HepG2 (cell line): ENCODE measurements at regions not wholly inside any gene's neighbourhood (a gene's known extent, or its start where the extent isn't known, plus 50 kb on each side); places are given as distances from the start of the nearest gene placed in this dataset.

ENCODE experiments used
- EZH2 ChIP-seq: conservative IDR thresholded peaks from 2 replicates; pipeline ENCODE4 v1.6.1; 2012; ENCODE audit warnings: mild to moderate bottlenecking, low read depth, low read length, moderate library complexity
- FOXA1 ChIP-seq, 2 experiments: fragments of 450-650 bp in 1 of 2; sonication (generic) in 1 of 2; formaldehyde crosslinking in 1 of 2; IDR thresholded peaks; 2 replicates each; pipeline versions ENCODE4 v1.4.0 to v1.6.1; 2016 to 2020; ENCODE audit warnings: missing genetic modification reagents in 1 of 2
- FOXK2 ChIP-seq: fragments of 450-650 bp; IDR thresholded peaks from 2 replicates; pipeline ENCODE4 v1.6.1; 2016
- NRL ChIP-seq: sonication (generic); formaldehyde crosslinking; IDR thresholded peaks from 2 replicates; pipeline ENCODE4 v1.5.0; 2020; ENCODE audit warnings: missing genetic modification reagents, mild to moderate bottlenecking, moderate library complexity, borderline replicate concordance
- PHF5A ChIP-seq: IDR thresholded peaks from one replicate; pipeline ENCODE4 v1.6.1; 2018; ENCODE audit warnings: low read depth, missing genetic modification reagents; ENCODE audit not compliant: unreplicated experiment
- ZNF24 ChIP-seq: fragments of 450-650 bp; IDR thresholded peaks from 2 replicates; pipeline ENCODE4 v1.6.1; 2017; ENCODE audit warnings: antibody characterized with exemption, mild to moderate bottlenecking
- TF ChIP-seq, protein P1 (sequence below): sonication (generic); formaldehyde crosslinking; IDR thresholded peaks from 2 replicates; pipeline ENCODE4 v1.5.0; 2020; ENCODE audit warnings: mild to moderate bottlenecking, missing genetic modification reagents, moderate library complexity

DNA sequence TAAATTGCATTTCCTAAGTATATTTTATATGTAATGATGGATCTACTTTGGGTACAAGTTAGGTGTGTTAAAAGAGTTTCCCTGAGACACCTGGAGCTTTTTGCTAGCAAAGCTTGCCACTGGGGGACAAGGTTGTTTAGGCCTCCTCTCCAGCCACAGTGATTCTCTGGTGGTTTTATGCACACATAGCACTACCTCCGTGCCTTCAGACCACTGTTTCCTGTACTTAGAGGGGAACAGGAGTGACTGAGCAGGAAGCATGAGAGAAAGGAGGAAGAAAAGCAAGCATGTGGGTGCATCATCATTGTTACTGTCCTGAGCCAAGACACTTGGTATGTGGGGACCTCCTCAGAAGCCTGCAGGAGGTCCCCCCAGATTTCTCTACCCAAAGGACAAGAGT is 272.1 kb downstream of the RASEF start:
- TF ChIP-seq NRL (CRISPR knock-in tag) (no peak), FOXK2 (no peak), PHF5A (no peak), FOXA1 (IDR thresholded peaks at IDR 0.05) (no peak), FOXA1 (CRISPR knock-in tag; IDR thresholded peaks at IDR 0.05) (no peak), EZH2 (no peak), ZNF24 (no peak)
- TF ChIP-seq, protein P1, sequence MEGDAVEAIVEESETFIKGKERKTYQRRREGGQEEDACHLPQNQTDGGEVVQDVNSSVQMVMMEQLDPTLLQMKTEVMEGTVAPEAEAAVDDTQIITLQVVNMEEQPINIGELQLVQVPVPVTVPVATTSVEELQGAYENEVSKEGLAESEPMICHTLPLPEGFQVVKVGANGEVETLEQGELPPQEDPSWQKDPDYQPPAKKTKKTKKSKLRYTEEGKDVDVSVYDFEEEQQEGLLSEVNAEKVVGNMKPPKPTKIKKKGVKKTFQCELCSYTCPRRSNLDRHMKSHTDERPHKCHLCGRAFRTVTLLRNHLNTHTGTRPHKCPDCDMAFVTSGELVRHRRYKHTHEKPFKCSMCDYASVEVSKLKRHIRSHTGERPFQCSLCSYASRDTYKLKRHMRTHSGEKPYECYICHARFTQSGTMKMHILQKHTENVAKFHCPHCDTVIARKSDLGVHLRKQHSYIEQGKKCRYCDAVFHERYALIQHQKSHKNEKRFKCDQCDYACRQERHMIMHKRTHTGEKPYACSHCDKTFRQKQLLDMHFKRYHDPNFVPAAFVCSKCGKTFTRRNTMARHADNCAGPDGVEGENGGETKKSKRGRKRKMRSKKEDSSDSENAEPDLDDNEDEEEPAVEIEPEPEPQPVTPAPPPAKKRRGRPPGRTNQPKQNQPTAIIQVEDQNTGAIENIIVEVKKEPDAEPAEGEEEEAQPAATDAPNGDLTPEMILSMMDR (CRISPR knock-in tag) = no peak
